NCI-H345 treated with DMSO at 0.1 percent for 48 hours (cell line): ENCODE measurements at regions not wholly inside any gene's neighbourhood (a gene's known extent, or its start where the extent isn't known, plus 50 kb on each side); places are given as distances from the start of the nearest gene placed in this dataset.
A peak's percentile ranks its signal among the peaks of the same experiment; 100 is the strongest.

Experiments
- DNase-seq: peaks from one replicate; lab custom pipeline; 2025; ENCODE audit not compliant: unreplicated experiment; lab: John Stamatoyannopoulos, UW

DNA sequence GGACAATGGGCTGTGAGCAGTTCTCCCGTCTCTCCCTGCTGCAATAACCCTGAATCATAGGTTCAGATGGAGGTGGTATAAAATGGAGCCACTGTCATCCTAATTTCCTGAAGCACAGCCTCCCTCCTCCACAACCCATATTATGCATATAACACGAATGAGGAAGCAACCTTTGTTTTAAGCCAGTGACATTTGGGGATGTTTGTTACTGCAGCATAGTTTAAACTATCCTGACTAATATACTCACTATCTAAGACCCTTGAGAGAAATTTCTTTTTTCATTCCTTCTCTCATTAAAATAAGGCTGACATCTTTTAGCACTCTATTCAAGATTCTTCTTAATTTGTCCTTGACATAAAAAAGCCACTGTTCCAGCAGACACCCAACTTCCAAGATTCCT, 413.4 kb downstream of the SOX9 start:
- no peak for DNase-seq

DNA sequence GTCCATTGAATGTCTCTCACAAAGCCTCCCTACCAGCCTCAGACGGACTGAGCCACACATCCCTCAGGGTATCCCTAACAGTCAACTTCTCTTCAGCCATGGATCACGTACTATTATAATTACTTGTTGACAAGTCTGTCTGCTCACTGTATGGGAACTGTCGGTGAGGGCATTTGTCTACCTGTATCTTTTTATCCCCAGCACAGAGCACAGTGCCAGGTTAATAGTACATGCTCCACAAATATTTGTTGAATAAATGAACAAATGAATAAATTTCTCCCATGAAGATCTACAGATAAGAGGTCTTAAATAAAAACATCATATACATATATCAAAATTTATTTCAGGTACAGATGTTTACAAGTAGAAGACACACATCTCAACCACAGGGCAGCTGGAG, 414.0 kb downstream of the SOX9 start:
- DNase-seq, result no peak

DNA sequence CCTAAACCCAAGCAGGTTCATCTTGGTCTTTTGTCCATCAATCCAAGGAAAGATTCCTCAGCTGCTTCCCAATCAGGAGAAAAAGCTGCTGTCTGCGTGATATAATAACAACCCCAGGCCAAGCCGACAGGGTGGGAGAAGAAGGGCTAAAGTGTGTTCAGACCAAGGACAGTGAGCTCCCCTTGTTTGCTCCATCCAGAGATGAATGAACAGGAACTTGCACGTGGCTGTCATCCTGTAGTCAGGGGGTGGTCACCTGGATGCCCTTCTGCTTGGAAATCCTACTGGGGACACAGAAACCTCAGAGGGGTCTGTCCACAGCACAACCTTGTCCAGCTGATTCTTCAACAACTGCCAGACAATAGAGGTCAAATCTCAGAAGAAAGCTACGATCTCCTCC, 414.5 kb downstream of the SOX9 start:
- DNase-seq, result no peak

DNA sequence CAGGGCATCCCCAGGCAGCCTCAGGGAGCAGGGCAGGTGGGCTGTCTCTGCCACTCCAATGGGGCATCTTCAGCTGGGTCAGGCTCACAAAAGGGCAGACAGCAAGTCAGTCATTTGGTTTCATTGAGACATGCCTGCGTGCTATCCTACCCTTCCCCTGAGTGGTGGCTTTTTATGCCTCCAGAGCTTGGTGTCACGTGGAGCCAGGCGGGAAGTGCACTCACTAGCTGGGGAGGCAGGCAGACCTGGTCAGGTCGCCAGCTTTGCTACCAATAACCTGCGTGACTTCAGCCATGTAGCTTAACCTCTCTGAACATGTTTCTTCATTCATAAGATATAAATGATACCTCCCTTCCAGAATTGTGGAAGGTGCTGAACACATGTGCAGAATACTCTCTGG, 415.0 kb downstream of the SOX9 start:
- no peak for DNase-seq

DNA sequence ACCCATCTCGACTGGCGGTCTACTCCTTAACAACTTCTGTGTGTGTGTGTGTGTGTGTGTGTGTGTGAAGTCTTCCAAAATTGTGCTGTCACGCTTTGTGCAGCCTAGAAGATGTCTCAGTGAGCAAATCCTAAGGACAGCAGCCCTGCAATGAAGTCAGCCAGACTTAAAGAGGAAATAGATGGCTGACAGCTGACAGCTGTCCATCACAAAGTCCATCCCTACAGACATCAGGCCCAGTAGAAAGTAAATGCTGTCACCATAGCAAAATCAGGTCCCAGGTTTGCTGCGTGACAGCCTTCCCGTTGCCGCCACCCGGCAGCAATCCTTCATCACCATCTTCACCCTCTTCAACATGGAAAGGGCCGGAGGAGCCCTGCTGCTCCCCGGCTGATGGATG, 416.0 kb downstream of the SOX9 start:
- no peak for DNase-seq

DNA sequence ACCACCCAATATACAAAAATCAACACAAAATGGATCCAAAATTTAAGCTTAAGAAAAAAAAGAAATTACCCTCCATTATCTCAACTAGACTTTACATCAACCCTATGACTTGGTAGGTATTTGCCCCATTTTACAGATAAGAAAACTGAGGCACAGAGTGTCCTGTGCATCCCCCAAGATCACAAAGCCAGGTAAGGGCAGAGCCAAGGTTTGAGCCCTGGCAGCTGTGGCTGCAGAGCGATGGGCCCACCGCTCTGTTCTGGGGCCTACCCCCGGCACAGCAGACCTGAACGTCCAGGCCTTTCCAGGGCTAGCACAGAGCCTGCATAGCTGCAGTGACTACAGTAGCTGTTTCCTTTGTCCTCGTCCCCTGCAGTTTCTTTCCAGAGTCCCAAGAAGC, 417.6 kb downstream of the SOX9 start:
- no peak for DNase-seq

DNA sequence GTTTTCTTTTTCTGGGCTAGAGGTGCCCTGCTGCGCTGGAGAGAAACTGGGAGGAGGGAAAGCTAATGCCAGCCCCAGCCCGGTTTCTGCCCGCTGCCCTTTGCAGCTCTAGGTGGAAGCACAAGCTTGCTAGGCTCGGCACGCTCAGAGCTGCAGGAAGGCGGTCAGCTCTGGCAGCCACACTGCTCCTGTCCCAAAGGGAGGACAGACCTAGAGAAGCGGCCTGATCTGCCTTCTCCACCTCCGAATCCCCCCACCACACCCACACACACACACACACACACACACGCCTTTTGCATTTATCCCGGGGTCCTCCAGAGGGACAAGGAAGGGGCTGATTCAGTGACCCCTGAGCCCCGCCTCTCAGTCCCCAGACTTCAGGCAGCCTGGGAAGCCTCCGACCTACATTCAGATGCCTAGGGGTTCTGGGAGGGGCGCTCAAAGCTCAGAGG, 418.1 kb downstream of the SOX9 start:
- DNase-seq, result no peak

DNA sequence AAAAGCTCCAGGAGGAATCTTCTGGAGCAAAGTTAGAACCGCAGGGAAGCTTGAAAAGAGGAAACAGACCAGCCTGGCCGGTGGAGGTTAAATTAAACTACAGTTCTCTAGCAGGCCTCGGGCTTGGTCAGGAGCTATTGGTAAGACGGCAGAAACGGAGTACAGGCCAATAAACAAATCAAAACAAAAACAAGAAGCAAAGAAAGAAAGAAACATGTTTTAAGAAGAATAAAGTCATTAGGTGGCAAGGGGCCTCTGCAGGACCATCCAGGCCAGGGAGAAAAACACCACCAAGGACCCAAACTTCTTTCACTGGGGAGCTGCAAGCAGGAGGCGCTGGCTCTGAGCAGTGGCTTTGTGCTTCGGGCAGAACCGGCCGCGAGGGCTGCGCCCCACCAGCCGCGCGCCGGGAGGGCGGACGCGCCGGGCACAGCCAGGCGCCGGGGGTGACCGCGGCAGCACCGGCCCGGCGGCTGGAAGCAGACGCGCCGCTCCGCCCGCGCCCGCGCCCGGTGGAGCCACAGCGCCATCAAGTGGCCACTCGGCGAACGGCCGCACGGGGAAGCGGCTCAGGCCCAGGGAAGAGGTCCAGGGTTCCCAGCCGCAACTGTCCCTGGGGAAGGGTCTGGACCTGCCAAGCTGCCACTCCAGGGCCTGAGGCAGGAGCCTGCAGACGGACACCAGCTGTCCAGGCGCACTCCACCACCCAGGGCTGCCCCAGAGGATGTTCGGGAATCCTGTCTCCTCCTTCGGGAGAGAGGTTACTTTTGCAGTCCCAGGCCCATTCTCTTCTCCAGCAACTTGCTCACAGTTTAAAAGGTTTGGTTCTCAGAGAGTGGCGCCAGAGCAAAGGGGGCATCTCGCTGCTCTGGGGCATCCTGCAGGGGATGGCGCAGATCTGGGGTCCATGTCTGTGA, 419.4 kb downstream of the SOX9 start:
- DNase-seq, result peak; percentile 27

DNA sequence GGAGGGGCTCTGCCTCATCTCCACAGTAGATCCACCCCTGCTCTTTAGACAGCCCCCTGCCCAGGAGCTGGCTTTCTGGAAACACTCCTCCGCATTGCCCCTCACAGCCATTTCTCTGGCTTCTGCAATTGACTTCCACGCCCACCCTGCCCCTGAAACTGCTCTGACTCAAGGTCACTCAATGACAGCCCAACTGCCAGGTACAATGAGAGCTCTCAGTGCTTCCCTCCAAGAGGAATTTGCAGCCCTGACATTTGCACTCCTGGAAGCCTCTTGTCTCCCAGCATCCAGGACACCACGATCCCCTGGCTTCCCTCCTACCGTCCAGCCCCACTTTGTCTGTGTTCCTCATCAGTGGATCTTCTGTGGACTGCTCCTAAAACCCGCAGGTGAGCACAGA, 421.5 kb downstream of the SOX9 start:
- no peak for DNase-seq

DNA sequence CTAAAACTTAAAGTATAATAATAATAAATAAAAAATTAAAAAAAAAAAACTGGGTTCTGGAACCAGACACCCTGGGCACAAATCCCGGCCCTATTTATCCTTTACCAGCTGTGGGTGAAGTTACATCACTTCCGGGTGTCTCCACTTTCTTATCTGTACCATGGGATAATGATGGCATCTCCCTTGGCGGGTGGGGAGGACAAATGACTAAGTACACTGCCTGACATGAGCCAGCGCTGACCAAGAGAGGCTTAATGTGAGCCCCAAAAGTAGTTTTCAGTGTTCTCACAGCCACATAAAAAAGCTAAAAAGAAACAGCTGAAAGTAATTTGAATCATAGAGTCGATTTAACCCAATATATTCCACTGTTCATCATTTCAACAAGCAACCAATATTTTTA, 424.9 kb downstream of the SOX9 start:
- no peak for DNase-seq

DNA sequence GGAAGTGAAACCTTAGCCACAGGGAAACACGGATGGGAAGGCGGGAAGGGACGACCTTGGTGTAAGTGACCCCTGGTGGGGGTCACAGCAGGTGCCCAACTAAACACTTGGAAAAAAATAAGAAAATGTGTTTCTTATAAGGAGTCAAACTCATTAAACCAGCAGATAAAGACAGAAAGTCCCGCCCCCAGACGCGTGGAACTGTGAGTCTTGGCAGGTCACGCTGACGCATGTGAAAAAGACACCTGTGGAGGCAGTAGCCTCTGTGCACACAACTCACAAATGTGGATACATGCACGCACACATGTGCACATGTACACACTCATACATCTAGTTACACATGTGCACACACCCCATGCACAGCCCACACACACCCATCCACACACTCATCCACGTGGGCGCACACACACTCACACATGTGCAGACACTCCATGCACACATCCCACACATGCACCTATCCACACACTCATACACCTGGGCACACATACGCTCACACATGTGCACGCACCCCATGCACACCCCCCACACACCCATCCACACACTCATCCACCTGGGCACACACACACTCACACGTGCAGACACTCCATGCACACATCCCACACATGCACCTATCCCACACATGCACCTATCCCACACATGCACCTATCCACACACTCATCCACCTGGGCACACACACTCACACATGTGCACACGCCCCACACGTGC, 432.4 kb downstream of the SOX9 start:
- DNase-seq, result no peak

DNA sequence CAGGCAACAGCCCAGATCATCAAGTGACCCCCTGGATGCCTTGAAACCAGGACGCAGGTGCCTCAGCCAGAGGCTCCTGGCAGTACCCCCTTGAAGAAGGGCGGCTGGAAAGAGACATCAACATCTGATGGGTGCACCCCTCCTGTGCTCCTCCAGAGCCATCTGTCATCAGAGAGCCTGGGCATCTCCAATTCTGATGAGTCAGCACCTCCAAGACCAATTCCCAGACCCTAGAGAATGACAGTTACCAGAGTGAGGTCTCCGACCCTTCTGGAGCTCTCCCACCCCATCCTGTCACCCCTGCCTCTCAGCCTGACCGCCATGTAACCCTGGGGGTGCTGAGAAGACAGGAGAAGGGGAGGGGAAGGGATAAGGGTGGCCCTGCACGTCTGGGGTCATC, 433.7 kb downstream of the SOX9 start:
- no peak for DNase-seq

DNA sequence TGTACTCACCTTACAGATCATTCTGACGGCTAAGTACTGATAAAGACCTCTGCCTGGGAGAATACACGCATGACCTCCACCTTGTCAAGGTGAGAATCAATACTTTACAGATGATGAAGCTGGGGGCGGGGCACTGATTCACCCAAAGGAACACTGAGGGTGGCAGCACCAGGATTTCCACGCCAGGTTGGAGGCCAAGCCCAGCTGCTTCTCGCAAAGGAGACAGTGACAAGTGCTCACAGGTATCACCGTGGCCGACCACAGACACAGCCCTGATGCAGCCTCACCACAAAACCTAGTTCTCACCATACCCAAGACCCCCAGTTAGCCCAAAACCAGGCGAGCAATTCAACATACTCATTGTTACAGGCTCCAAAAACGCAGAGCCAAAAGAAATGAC, 434.2 kb downstream of the SOX9 start:
- no peak for DNase-seq

DNA sequence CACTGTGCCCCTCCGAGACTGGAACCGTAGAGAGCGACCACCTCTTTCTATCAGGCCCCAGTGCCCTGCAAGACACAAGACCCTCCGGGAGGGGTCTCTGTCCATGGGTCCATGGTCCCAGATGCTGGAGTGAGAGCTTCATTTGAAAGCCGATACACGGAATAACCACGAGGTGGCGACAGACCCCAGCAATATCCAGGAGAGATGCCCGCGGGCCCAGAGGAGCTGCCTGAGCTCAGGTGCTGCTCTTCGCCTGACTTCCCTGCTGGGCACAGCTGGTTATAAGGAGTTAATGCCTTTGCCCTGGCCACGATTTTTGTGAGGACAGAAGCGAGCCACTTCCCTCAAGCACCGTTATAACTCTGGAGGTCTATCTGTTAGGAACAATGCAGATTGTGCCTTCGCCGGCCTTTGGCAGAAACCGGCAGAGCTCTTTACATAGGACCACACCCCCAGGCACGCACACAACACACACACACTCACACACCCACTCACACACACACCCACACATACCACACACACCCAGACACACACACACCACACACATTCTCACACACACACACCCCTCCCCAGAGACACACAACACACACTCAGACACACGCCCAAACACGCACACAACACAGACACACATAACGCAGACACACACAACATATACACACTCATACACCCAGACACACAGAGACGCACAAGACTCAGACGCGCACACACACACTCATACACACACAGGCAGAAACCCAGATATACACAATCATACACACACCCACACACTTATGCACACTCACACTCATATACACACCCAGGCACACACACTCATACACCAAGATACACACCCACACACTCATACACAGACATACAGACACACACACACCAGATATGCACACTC, 436.4 kb downstream of the SOX9 start:
- peak; percentile 85 for DNase-seq

DNA sequence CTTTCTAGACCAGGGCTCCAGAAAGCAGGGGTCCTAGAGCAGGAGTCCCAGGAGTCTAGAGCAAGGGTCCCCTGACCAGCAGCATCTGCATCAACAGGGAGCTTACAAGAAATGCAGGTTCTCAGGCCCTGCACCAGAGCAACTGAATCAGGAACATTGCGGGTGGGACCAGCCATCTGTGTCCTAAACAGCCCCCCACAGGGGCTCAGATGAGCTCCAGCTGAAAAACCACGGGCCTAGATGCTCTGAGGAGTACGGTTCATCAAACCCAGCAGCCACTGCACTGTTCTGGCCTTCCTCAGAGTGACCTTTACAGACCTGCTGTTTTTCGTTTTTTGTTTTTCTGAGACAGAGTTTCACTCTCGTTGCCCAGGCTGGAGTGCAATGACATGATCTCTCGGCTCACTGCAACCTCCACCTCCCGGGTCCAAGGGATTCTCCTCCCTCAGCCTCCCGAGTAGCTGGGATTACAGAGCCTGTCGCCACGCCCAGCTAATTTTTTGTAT, 438.2 kb downstream of the SOX9 start:
- no peak for DNase-seq

DNA sequence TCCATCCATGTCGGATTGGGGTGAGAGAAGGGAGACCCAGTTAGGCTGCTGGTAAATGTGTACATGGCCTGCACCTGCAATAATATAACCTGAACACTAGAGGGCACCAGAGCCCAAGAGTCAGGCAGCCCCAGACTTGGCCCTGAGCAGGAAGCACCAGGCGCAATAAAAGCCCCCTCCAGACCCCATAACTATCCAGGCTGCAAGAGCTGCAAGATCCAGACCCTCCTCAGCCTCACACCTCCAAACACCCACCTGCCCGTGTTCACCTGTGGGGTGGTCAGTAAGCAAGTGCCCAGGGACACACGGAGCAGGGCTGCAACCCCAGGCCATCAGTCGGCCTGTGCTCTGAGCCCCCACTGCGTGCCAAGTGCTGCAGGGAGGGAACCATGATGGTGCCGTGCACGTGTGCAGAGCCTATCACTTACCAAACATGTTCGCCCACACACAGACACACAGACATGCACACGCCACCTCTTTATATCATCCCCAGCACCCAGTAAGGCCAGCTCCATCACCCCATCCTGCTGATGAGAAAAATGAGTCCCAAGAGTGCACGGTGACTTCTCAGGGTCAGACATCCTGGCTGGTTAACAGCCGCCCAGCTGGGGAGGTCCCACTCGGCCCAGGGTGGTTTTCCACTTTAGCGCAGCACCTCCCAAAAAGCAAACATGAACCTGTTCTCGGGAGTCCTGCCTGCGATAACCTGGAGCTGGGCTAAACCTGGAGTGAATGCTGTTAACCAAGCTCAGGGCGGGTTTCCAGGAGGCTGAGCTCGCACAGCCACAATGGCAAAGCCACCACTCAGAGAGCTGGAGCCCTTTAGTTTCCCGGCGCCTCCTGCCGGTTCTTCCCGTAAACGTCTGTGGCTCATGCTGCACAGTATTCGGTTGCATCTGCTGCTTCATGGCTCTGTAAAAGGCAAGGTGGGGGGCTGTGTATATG, 439.8 kb downstream of the SOX9 start:
- DNase-seq, result peak; percentile 81

DNA sequence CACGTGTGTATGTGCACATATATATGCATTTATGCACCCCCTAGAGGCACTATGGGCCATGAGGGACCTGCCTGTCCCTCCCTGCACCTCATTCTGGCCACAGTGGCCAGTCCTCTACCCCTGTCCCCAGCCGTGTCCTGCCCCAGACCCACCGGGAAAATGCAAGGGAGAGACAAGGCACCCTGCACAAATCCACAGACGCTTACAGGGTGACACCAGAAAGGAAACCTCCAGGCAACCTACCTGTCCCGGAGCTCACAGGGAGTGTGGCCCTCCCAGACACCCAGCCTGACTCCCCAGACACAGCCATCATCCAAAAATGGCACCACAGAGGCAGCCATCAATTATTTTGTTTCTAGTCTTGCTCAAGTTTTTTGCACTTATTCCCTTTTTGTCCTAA, 440.4 kb downstream of the SOX9 start:
- DNase-seq, result no peak

DNA sequence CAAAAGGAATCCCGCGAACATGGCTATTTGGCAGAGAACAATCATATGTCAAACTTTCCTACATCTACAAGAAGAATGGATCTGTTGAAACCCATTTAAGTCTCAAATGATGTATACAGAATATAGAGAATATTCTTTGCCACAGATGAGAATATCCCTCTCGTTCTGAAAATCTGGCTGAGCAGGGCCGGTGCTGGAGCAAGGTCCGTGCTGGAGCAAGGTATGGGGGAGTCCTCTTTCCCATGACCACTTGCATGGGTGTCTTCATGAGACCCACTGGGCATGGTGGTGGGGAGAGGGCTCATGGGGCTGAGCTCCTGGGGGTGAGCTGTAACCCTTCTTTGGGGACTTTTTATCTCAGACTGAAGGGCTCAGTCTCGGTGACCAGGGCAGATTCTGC, 440.9 kb downstream of the SOX9 start:
- no peak for DNase-seq

DNA sequence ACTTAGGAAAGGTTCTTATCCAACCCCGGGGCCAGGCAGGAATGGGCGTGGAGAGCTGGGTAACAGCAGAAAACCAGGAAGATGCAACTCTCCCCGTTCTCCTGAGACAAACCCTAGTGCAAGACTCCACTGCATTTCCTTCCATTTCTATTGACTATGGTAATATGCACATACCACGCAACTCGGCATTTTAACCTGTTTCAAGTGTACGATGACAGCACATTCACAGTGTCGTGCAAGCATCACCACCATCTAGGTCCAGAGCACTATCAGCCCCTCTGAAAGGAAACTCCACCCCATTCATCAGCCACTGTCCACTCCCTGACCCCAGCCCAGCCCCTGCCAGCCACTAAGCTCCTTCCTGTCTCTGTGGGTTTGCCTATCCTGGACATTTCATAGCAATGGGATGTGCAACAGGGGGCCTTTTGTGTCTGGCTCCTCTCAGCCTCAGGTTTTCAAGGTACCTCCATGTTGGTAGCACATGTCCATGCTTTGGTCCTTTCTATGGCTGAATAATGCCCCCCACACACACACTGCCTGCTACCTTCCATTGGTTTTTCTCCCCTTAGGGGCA, 441.9 kb downstream of the SOX9 start:
- DNase-seq, result no peak

DNA sequence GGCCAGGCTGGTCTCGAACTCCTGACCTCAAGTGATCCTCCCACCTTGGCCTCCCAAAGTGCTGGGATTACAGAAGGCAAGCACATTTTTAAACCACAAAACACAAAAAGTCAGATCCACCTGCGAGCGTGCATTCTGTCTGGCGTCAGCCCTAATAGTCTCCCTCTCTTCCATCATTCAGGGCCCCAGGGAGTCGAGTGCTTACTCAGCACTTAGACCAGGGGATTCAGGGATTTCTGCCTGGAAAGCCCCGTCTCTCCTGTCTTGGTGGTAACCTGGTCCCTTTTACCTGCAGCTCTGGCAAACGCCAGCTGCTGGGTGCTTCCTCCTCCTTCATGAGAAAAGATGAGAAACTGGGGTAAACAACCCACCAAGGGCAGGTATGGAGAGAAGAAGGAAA, 443.1 kb downstream of the SOX9 start:
- DNase-seq, result no peak
